Choroid plexus epithelial cell (primary cell): ENCODE measurements at regions not wholly inside any gene's neighbourhood (a gene's known extent, or its start where the extent isn't known, plus 50 kb on each side); places are given as distances from the start of the nearest gene placed in this dataset.

Source experiments
- DNase-seq: peaks from one replicate; pipeline ENCODE4 v3.0.0-alpha.2; 2010; ENCODE audit warnings: low read depth
- H3K4me3 ChIP-seq: 2 replicates; pipeline ENCODE4 v1.5.1; 2011; ENCODE audit warnings: low read depth, mild to moderate bottlenecking, control low read depth, low read length, moderate library complexity
- CTCF ChIP-seq: conservative IDR thresholded peaks from 2 replicates; pipeline ENCODE4 v1.5.1; 2011; ENCODE audit warnings: low read depth, mild to moderate bottlenecking, control low read depth, inconsistent platforms, low read length, moderate library complexity

DNA sequence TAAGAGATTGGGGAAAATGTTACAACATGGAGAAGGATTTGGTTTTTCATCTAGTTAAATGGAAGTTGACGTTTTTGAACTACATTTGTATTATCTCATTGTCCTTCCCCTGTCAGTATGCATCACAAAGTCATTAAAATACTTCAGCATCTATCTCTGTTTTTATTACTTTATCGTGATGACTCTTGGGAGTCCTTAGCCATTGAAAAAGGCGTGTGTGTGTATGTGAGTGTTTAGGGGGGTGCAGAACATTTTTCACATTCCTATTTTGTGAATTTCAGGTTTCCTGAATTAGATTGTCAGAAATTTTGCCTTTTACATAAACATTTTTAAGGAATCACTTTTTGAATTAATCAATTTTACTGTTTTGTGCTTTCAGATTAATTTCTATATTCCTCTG, 360.6 kb upstream of the SGO1 start:
- no peak overlapping the region for H3K4me3 ChIP-seq
- no peak for TF ChIP-seq CTCF
- no peak for DNase-seq

GRCh38 chr3:20543535-20544226, 357.7 kb upstream of the SGO1 start:
- TF ChIP-seq CTCF: no peak
- DNase-seq: no peak
- H3K4me3 ChIP-seq: no peak overlapping the region

GRCh38 chr3:20540066-20540465, 354.1 kb upstream of the SGO1 start:
- no peak for TF ChIP-seq CTCF
- DNase-seq: no peak
- H3K4me3 ChIP-seq: no peak overlapping the region

GRCh38 chr3:20539666-20540065, 353.7 kb upstream of the SGO1 start:
- no peak for TF ChIP-seq CTCF
- H3K4me3 ChIP-seq: no peak overlapping the region

GRCh38 chr3:20537234-20537633, 351.2 kb upstream of the SGO1 start:
- TF ChIP-seq CTCF: no peak
- no peak overlapping the region for H3K4me3 ChIP-seq
- no peak for DNase-seq

More at GRCh38 chr3:20539666-20540065, 353.7 kb upstream of the SGO1 start:
- no peak for DNase-seq

- no peak for TF ChIP-seq CTCF
- no peak for DNase-seq
- no peak overlapping the region for H3K4me3 ChIP-seq
Measured at GRCh38 chr3:20529911-20530310, 343.9 kb upstream of the SGO1 start.

DNA sequence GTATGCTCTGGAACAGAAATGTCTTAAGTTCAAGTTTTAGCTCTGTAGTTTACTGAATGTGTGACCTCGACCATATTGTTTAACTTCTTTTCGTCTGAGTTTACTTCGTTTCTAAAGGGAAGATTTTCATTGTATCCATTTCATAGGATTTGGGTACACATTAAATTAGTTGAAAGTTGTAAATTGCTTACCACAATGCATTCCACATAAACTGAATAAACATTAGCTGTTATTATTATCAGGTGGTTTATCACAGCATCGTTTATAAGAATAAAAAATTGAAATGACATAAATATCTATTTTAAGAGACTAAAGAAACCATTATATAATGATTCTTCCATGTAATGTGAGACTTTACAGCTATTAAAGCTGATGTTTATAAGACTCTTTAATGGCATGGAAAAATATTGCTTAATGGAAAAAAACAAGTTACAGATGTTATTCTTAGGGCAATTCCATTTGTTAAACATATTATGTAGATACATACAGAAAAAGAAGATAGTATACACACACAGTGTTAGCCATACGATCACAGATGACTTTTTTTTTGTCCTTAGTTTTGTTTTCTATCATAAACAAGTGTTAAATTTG, 342.3 kb upstream of the SGO1 start:
- no peak for DNase-seq
- H3K4me3 ChIP-seq: no peak overlapping the region
- TF ChIP-seq CTCF: no peak
